SW 1271 (cell line): ENCODE measurements at regions not wholly inside any gene's neighbourhood (a gene's known extent, or its start where the extent isn't known, plus 50 kb on each side); places are given as distances from the start of the nearest gene placed in this dataset.

ENCODE experiments used
- DNase-seq, 2 experiments: peaks; one replicate each; lab custom pipeline; 2025; lab: John Stamatoyannopoulos, UW

DNA sequence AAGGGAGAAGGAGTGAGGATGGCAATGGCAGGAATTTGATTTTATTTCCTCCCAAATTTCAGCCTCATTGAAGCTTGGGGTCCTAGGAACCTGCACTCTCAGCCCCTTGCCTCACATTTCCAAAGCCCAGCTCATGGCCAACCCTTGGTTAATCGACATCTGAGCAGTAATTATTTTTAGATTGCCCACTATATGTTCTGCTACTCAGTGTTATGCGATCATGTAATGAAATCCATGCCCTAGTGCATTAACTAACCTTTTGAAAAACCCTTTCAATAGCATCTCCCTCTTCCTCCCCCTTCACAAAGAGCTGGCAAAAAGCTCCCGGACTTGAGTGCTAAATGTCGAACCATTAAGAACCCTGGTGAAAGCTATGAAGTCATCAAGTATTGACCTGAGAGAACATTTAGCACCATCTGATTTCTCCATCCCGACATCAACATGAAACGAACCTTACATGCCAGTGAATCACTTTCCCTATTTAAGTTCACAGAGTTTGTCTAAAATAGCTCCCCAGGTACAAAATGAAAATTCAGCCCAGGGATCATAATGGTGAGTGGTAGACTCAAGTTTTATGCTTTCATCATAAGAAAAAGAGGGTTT is 59.2 kb upstream of the RPS6KA3 start:
- DNase-seq = no peak

GRCh38 chrX:20322887-20323286 is 56.2 kb upstream of the RPS6KA3 start:
- no peak for DNase-seq

DNA sequence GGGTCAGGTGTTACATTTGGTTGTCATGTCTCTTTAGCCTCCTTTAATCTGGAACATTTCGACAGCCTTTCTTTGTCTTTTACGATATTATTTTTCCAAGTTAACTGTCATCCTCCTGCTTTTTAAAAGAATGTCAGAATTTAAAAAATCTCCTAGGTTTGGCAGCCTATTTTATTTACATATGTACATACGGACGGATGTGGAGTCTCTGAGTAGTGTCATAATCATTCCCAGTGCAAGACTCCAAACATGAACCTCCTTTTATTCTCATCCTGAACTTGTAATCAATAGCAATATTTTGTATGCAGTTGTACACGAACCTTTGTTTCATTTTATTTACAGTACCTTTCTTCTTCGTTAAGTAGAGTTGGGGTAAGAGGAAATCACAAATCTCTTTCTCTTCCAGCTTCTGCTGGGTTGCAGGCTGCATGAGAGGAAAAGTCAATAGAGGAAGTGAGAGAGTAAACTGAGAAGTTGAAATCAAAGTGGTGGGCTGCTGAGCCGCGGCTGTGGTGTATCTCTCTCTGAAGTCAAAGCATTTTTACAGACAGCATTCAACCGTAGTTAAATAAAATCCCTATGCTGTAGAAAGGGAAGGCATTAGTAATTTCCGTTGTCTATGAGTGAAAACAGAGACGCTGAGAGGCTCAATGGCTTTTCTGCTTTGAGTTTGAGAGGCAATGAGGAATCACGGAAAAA is 53.9 kb upstream of the RPS6KA3 start:
- no peak for DNase-seq

DNA sequence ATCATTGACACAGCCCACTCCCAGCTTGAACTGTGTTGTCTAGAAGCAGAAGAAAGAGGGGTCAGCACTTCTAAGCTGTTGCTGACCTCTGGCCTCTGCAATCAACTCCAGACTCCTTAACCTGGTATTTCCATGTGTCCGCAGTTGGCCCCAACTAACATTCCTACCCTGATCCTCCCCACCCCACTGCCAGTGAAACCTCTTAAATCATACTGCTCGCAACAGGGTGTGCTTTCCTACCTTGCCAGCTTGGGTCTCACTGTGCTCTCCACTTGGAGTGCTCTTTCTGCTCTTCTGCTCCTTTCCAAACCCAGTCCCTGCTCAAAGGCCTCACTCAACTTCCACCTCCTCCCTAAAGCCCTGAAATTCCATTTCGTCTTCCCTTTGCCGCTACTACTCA is 52.3 kb upstream of the RPS6KA3 start:
- no peak for DNase-seq

DNA sequence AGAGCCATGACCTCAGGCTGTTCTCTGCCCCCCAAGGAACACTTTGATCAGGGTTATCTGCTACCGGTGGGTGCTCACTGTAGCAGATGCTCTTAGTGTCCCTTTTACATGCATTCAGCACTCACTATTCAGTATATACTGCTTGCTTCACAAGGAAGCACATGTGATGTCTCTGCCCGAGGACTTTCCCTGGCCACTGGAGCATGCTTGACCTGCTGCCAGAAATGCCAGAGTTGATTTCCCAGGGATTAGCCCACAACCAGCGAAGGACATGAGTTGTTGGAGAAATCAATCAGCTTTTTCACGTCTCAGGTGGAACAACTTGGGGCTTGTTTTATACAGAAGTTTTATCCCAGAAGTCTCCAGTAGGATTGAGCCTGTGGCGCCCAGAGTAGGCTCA is 51.2 kb upstream of the RPS6KA3 start:
- no peak for DNase-seq
